H1 (cell line): ENCODE measurements at regions not wholly inside any gene's neighbourhood (a gene's known extent, or its start where the extent isn't known, plus 50 kb on each side); places are given as distances from the start of the nearest gene placed in this dataset.

Experiments
- CTCF ChIA-PET: fragments of 300-600 bp; sonication (Branson Sonifier 250); formaldehyde crosslinking; loops from one replicate; lab custom pipeline; 2021; ENCODE audit not compliant: partially characterized antibody; lab: Charles Lee
- POLR2A ChIA-PET: fragments of 300-600 bp; sonication (Branson Sonifier 250); formaldehyde crosslinking; loops from one replicate; lab custom pipeline; 2021; ENCODE audit warnings: inconsistent platforms; ENCODE audit not compliant: partially characterized antibody; lab: Charles Lee
- DNase-seq, 2 experiments: peaks; one replicate each; pipeline versions ENCODE4 v3.0.0 to v3.0.0-alpha.2; 2010 to 2022; ENCODE audit warnings: low spot score in 2 of 2, low read depth in 1 of 2, mixed read lengths in 1 of 2
- FAIRE-seq: peaks from 2 replicates; lab custom pipeline; 2011; peaks lifted over from hg19 to GRCh38; lab: Jason Lieb, UNC
- H2AFZ ChIP-seq: 2 replicates; pipeline ENCODE4 v1.8.1; 2012; ENCODE audit warnings: low read length, inconsistent platforms
- H2AK5ac ChIP-seq: 2 replicates; pipeline ENCODE4 v1.6.1; 2013; ENCODE audit warnings: low read depth, low read length
- H2BK120ac ChIP-seq: replicated peaks from 2 replicates; pipeline ENCODE3; 2013; ENCODE audit warnings: low read depth, low read length, inconsistent platforms
- H2BK12ac ChIP-seq: 2 replicates; pipeline ENCODE4 v1.6.1; 2013; ENCODE audit warnings: low read depth, low read length
- H2BK15ac ChIP-seq: 2 replicates; pipeline ENCODE4 v1.6.1; 2013; ENCODE audit warnings: low read length
- H2BK20ac ChIP-seq: 2 replicates; pipeline ENCODE4 v1.6.1; 2013; ENCODE audit warnings: low read length
- H2BK5ac ChIP-seq: 2 replicates; pipeline ENCODE4 v1.6.1; 2013; ENCODE audit warnings: low read depth, low read length
- H3K14ac ChIP-seq: 2 replicates; pipeline ENCODE4 v1.6.1; 2013; ENCODE audit warnings: inconsistent platforms; ENCODE audit not compliant: insufficient read length
- H3K18ac ChIP-seq: 2 replicates; pipeline ENCODE4 v1.6.1; 2013; ENCODE audit warnings: low read length; ENCODE audit errors: extremely low read depth
- H3K23ac ChIP-seq: 2 replicates; pipeline ENCODE4 v1.6.1; 2013; ENCODE audit warnings: inconsistent platforms; ENCODE audit not compliant: insufficient read length
- H3K23me2 ChIP-seq: 2 replicates; pipeline ENCODE4 v1.6.1; 2013; ENCODE audit warnings: low read depth, low read length
- H3K27ac ChIP-seq: 2 replicates; pipeline ENCODE4 v1.6.1; 2011; ENCODE audit warnings: low read depth, low read length, inconsistent platforms
- H3K27me3 ChIP-seq, 4 experiments: replicated peaks in 1 of 4; 1 replicate in 1 of 4; 2 replicates in 3 of 4; pipeline versions ENCODE4 v1.6.1 to v1.8.1; 2011 to 2013; ENCODE audit warnings: low read length in 3 of 4, mild to moderate bottlenecking in 3 of 4, inconsistent platforms in 2 of 4, mixed read lengths in 2 of 4, moderate library complexity in 1 of 4; ENCODE audit not compliant: control insufficient read depth in 3 of 4, insufficient read depth in 3 of 4; ENCODE audit errors: extremely low read depth in 1 of 4
- H3K36me3 ChIP-seq, 4 experiments: 2 replicates each; pipeline versions ENCODE4 v1.6.1 to v1.8.1; 2011 to 2013; ENCODE audit warnings: mild to moderate bottlenecking in 4 of 4, low read length in 3 of 4, moderate library complexity in 2 of 4, control low read depth in 1 of 4, inconsistent platforms in 1 of 4; ENCODE audit not compliant: insufficient read depth in 4 of 4, control insufficient read depth in 2 of 4
- H3K4ac ChIP-seq: replicated peaks from 2 replicates; pipeline ENCODE3; 2013; ENCODE audit warnings: low read length, low read depth, mixed read lengths, inconsistent platforms; ENCODE audit not compliant: insufficient read length
- H3K4me1 ChIP-seq, 4 experiments: replicated peaks in 1 of 4; 1 replicate in 1 of 4; 2 replicates in 3 of 4; pipeline versions ENCODE4 v1.6.1 to v1.8.1; 2011 to 2013; ENCODE audit warnings: low read length in 3 of 4, inconsistent platforms in 2 of 4, mixed read lengths in 1 of 4; ENCODE audit not compliant: insufficient read depth in 4 of 4, control insufficient read depth in 3 of 4
- H3K4me2 ChIP-seq, 2 experiments: 2 replicates each; pipeline versions ENCODE4 v1.6.1 to v1.8.1; 2011 to 2013; ENCODE audit warnings: low read depth in 2 of 2, low read length in 2 of 2, control low read depth in 1 of 2, inconsistent platforms in 1 of 2, mild to moderate bottlenecking in 1 of 2; ENCODE audit not compliant: insufficient read depth in 1 of 2
- H3K4me3 ChIP-seq, 4 experiments: fragments of 200-600, 300-600 bp in 1 of 4; sonication (generic), shearing (Covaris generic), sonication (Bioruptor Twin) in 1 of 4; 2 replicates each; pipeline versions ENCODE4 v1.5.1 to v1.8.1; 2011 to 2016; ENCODE audit warnings: low read length in 4 of 4, low read depth in 3 of 4, control low read depth in 2 of 4, inconsistent platforms in 2 of 4, mild to moderate bottlenecking in 2 of 4, mixed read lengths in 1 of 4, moderate library complexity in 1 of 4; ENCODE audit not compliant: insufficient read depth in 2 of 4; ENCODE audit errors: extremely low read depth in 1 of 4
- H3K56ac ChIP-seq: replicated peaks from 2 replicates; pipeline ENCODE3; 2013; ENCODE audit warnings: low read depth, mild to moderate bottlenecking, mixed read lengths, low read length, inconsistent platforms; ENCODE audit not compliant: insufficient read length
- H3K79me1 ChIP-seq: 2 replicates; pipeline ENCODE4 v1.6.1; 2013; ENCODE audit warnings: low read depth, low read length, control low read depth
- H3K79me2 ChIP-seq, 2 experiments: 2 replicates each; pipeline versions ENCODE4 v1.6.1 to v1.8.1; 2012 to 2013; ENCODE audit warnings: low read length in 2 of 2, mild to moderate bottlenecking in 2 of 2, inconsistent platforms in 1 of 2; ENCODE audit not compliant: insufficient read depth in 2 of 2, control insufficient read depth in 1 of 2
- H3K9ac ChIP-seq, 4 experiments: replicated peaks in 1 of 4; 1 replicate in 1 of 4; 2 replicates in 3 of 4; pipeline versions ENCODE4 v1.6.1 to v1.8.1; 2011 to 2013; ENCODE audit warnings: low read depth in 3 of 4, low read length in 3 of 4, control low read depth in 2 of 4, mild to moderate bottlenecking in 2 of 4, moderate library complexity in 2 of 4, inconsistent platforms in 1 of 4; ENCODE audit errors: extremely low read depth in 1 of 4
- H3K9me3 ChIP-seq, 2 experiments: 2 replicates each; pipeline versions ENCODE4 v1.6.1 to v1.8.1; 2012 to 2013; ENCODE audit warnings: mild to moderate bottlenecking in 2 of 2, moderate library complexity in 2 of 2, control low read depth in 1 of 2, inconsistent platforms in 1 of 2, low read depth in 1 of 2, low read length in 1 of 2, mixed read lengths in 1 of 2; ENCODE audit not compliant: insufficient read depth in 2 of 2
- H4K20me1 ChIP-seq, 2 experiments: replicated peaks in 1 of 2; 2 replicates each; pipeline versions ENCODE3 to v1.8.1; 2011 to 2013; ENCODE audit warnings: inconsistent platforms in 2 of 2, low read length in 2 of 2, mild to moderate bottlenecking in 1 of 2; ENCODE audit not compliant: insufficient read depth in 2 of 2, control insufficient read depth in 1 of 2
- H4K5ac ChIP-seq: 2 replicates; pipeline ENCODE4 v1.6.1; 2013; ENCODE audit warnings: low read length, low read depth, mixed read lengths, inconsistent platforms; ENCODE audit not compliant: insufficient read length
- H4K8ac ChIP-seq: 2 replicates; pipeline ENCODE4 v1.8.0; 2013; ENCODE audit warnings: mild to moderate bottlenecking, moderate library complexity, low read length, inconsistent platforms; ENCODE audit not compliant: insufficient read depth; ENCODE audit errors: extremely low read depth
- H4K91ac ChIP-seq: replicated peaks from 2 replicates; pipeline ENCODE3; 2013; ENCODE audit warnings: low read length, mixed read lengths, inconsistent platforms; ENCODE audit not compliant: insufficient read length
- BACH1 ChIP-seq: IDR thresholded peaks from 2 replicates; pipeline ENCODE4 v1.6.1; 2012; ENCODE audit warnings: low read length, improper control_type of control experiment
- CEBPB ChIP-seq: IDR thresholded peaks from 2 replicates; pipeline ENCODE4 v1.6.1; 2012; ENCODE audit warnings: low read depth, low read length
- CTCF ChIP-seq, 3 experiments: IDR thresholded peaks; 1 replicate in 2 of 3; 2 replicates in 1 of 3; pipeline versions ENCODE4 v1.5.1 to v1.6.1; 2011; ENCODE audit warnings: low read length in 3 of 3, mild to moderate bottlenecking in 3 of 3, inconsistent platforms in 2 of 3, low read depth in 1 of 3, moderate library complexity in 1 of 3; ENCODE audit not compliant: insufficient read depth in 1 of 3; ENCODE audit errors: control extremely low read depth in 1 of 3
- JUND ChIP-seq: IDR thresholded peaks from 2 replicates; pipeline ENCODE4 v1.6.1; 2011; ENCODE audit warnings: mild to moderate bottlenecking, improper control_type of control experiment, low read length
- KDM1A ChIP-seq: fragments of 200-600, 300-600 bp; sonication (generic); IDR thresholded peaks from 2 replicates; pipeline ENCODE4 v1.7.1; 2016; ENCODE audit warnings: mild to moderate bottlenecking, low read length, borderline replicate concordance
- NANOG ChIP-seq: IDR thresholded peaks from 2 replicates; pipeline ENCODE4 v1.6.1; 2011; ENCODE audit warnings: low read length, low read depth, mild to moderate bottlenecking, inconsistent platforms; ENCODE audit not compliant: insufficient read depth, poor library complexity, severe bottlenecking
- POLR2AphosphoS5 ChIP-seq: IDR thresholded peaks from 2 replicates; pipeline ENCODE4 v1.6.1; 2011; ENCODE audit warnings: low read depth, low read length
- SIRT6 ChIP-seq: IDR thresholded peaks from one replicate; pipeline ENCODE4 v1.7.1; 2012; ENCODE audit warnings: low read length, inconsistent platforms
- SP1 ChIP-seq: IDR thresholded peaks from 2 replicates; pipeline ENCODE4 v1.6.1; 2011; ENCODE audit warnings: low read depth, low read length
- SP2 ChIP-seq: IDR thresholded peaks from 2 replicates; pipeline ENCODE4 v1.6.1; 2012; ENCODE audit warnings: mild to moderate bottlenecking, low read length, inconsistent platforms
- TEAD4 ChIP-seq: IDR thresholded peaks from 2 replicates; pipeline ENCODE4 v1.6.1; 2012; ENCODE audit warnings: low read depth, low read length, inconsistent platforms, mixed read lengths
- WGBS, 2 experiments: shearing (Covaris generic) in 1 of 2; methylation state at CpG; one replicate each; pipeline versions ENCODE4 v1.1.6 to v1.1.7; 2013 to 2015; ENCODE audit warnings: low lambda C conversion rate in 2 of 2, mixed read lengths in 2 of 2, inconsistent platforms in 1 of 2, low coverage in 1 of 2, missing lambda C conversion rate in 1 of 2; ENCODE audit not compliant: insufficient replicate concordance in 2 of 2, insufficient coverage in 1 of 2, insufficient read length in 1 of 2; ENCODE audit errors: extremely low coverage in 1 of 2, missing lambda C conversion rate in 1 of 2; 5-methylcytosine and 5-hydroxymethylcytosine counted together

DNA sequence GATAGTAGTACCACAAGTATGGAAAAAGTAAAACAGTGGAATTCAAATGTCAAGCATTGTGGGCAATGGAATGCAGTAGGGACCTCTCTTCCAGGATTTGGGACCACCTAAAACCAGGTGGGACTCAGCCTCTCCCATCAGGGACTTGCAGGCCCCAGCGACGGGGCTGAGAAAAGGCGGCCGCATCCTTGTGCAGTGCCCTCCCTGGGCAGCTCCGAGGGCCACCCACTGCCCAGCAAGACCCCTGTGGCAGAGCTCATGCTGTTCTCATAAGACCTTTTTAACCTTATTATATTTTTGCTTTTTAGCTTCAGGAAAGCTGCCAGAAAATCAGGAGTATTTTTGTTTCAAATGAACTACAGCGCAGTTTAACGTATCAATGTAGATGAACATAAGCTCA lies 142.6 kb upstream of the RPS6KA2 start:
- Histone ChIP-seq H4K8ac (no peak overlapping the region), H3K14ac (no peak overlapping the region), H3K23me2 (no peaks in the 10 kb centered on the region; the same call in 1 of the 2 replicates), H4K5ac (no peak overlapping the region), H3K18ac (0 out of 2 replicates have a peak overlapping the region, but pooled peaks have one; percentile 62), H3K27ac (no peak overlapping the region), H3K27me3 (no peaks in the 10 kb centered on the region), H3K4ac (no peak overlapping the region), H2AK5ac (no peak overlapping the region), H2AFZ (no peak overlapping the region), H3K4me3 (no peak overlapping the region), H4K91ac (no peak overlapping the region), H3K4me1 (peaks cover 5 to 27% (median 22%) of the 10 kb centered on the region in 4 experiments), H2BK20ac (0 out of 2 replicates have a peak overlapping the region, but pooled peaks have one; percentile 3), H2BK15ac (no peak overlapping the region), H3K79me2 (no peaks in the 10 kb centered on the region), H3K36me3 (no peaks in the 10 kb centered on the region), H2BK12ac (no peak overlapping the region), H3K9ac (no peak overlapping the region), H4K20me1 (no peaks in the 10 kb centered on the region), H3K9me3 (no peaks in the 10 kb centered on the region), H2BK120ac (no peak overlapping the region), H3K79me1 (no peaks in the 10 kb centered on the region), H3K23ac (no peak overlapping the region), H3K4me2 (no peak overlapping the region), H2BK5ac (no peak overlapping the region), H3K56ac (no peak overlapping the region)
- DNase-seq (peak in 1 of 2 experiments; percentile 30), FAIRE-seq (no peak)
- WGBS, 2 experiments, result 83% methylated on average over 7 of the region's 7 CpGs; no CpG with 5 or more reads in 1 of the 2 experiments
- TF ChIP-seq BACH1 (no peak), KDM1A (no peak), CEBPB (no peak), SIRT6 (no peak), POLR2AphosphoS5 (no peak), TEAD4 (no peak), SP1 (no peak), NANOG (no peak), SP2 (no peak), JUND (no peak), CTCF (IDR thresholded peaks at IDR 0.05; ENCODE audit: control extremely low read depth in 1 of 3, insufficient read depth in 1 of 3, low read depth in 1 of 3, low read length in 3 of 3) (no peak)
- ChIA-PET CTCF (interaction anchor here (0.6 to 8.6 kb wide), 22 partner anchors 8 to 474 kb away, joined by 3 to 75 read pairs (median 3); partner anchors contain the start of gene RNASET2), POLR2A (interaction anchor here (1.3 kb wide), 1 partner anchor 9 kb away, joined by 3 read pairs; no protein-coding TSS in a partner anchor)
